ENCODE measurements at regions not wholly inside any gene's neighbourhood (a gene's known extent, or its start where the extent isn't known, plus 50 kb on each side); places are given as distances from the start of the nearest gene placed in this dataset.

DNA sequence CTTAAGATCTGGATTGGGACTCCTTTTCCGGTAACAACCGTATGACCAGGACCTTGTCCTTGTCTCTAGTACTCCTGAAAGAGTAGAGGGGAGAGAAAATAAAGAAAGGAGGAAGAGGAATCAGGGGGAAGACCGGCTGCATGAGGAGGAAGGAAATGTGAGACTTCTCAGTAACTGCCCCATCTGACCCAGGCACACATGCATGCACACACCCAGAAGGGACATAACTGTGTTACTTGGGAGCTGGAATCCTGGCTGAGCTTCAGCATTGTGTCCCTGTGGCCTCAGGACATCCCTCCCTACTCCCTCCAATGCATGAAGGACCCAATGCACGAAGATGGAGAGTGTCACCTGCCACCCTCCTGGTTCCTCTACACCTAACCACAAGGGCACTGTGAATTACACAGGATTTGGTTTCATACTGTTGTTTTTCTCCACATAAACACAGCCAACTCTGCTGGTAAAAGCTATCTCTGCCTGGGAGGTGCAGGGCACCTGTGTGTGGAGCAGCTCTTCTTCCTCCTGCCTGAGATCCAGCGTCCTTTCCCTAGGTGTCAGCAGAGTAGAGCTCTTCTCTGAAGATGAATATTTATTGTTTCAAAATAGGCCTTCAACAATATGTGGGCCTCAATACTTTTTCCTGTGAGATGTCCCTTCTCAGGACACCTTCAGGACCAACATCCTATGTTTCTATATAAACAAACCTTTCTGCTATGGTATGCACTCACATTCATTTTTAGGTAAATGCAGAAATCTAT, 574.1 kb upstream of the ID2 start:
- TF ChIP-seq, protein P1, sequence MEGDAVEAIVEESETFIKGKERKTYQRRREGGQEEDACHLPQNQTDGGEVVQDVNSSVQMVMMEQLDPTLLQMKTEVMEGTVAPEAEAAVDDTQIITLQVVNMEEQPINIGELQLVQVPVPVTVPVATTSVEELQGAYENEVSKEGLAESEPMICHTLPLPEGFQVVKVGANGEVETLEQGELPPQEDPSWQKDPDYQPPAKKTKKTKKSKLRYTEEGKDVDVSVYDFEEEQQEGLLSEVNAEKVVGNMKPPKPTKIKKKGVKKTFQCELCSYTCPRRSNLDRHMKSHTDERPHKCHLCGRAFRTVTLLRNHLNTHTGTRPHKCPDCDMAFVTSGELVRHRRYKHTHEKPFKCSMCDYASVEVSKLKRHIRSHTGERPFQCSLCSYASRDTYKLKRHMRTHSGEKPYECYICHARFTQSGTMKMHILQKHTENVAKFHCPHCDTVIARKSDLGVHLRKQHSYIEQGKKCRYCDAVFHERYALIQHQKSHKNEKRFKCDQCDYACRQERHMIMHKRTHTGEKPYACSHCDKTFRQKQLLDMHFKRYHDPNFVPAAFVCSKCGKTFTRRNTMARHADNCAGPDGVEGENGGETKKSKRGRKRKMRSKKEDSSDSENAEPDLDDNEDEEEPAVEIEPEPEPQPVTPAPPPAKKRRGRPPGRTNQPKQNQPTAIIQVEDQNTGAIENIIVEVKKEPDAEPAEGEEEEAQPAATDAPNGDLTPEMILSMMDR (IDR thresholded peaks at IDR 0.05): no peak
- TF ChIP-seq POLR2A (IDR thresholded peaks at IDR 0.05) (no peak), EP300 (IDR thresholded peaks at IDR 0.05) (no peak), POLR2AphosphoS5 (IDR thresholded peaks at IDR 0.05) (no peak)
